Type B pancreatic cell (in vitro differentiated cells): ENCODE measurements at regions not wholly inside any gene's neighbourhood (a gene's known extent, or its start where the extent isn't known, plus 50 kb on each side); places are given as distances from the start of the nearest gene placed in this dataset.

Experiments
- DNase-seq: peaks from one replicate; pipeline ENCODE4 v3.0.0; 2021; ENCODE audit warnings: mixed read lengths; ENCODE audit not compliant: unreplicated experiment; ENCODE audit errors: extremely low spot score
- H3K27ac Mint-ChIP-seq: 2 replicates; pipeline ENCODE4 v1.8.0; 2021; ENCODE audit warnings: mild to moderate bottlenecking, mixed read lengths
- H3K27me3 Mint-ChIP-seq: 2 replicates; pipeline ENCODE4 v1.8.0; 2021; ENCODE audit warnings: mixed read lengths
- H3K36me3 Mint-ChIP-seq: 2 replicates; pipeline ENCODE4 v1.8.0; 2021; ENCODE audit warnings: mixed read lengths
- H3K4me1 Mint-ChIP-seq: one replicate; pipeline ENCODE4 v1.8.0; 2021; ENCODE audit warnings: mixed read lengths; ENCODE audit not compliant: unreplicated experiment
- H3K4me3 Mint-ChIP-seq: 2 replicates; pipeline ENCODE4 v1.8.0; 2021; ENCODE audit warnings: mild to moderate bottlenecking, mixed read lengths
- H3K9me3 Mint-ChIP-seq: 2 replicates; pipeline ENCODE4 v1.8.0; 2021; ENCODE audit warnings: mixed read lengths
- CTCF ChIP-seq: fragments of 200-600 bp; sonication (generic); conservative IDR thresholded peaks from 2 replicates; pipeline ENCODE4 v1.5.0; 2021; ENCODE audit warnings: antibody characterized with exemption, mild to moderate bottlenecking

GRCh38 chr11:24390016-24390415 is 106.8 kb upstream of the LUZP2 start:
- H3K4me1 Mint-ChIP-seq = no peaks in the 10 kb centered on the region
- no peak overlapping the region for H3K4me3 Mint-ChIP-seq
- no peak for TF ChIP-seq CTCF
- H3K27ac Mint-ChIP-seq = no peak overlapping the region
- no peaks in the 10 kb centered on the region for H3K9me3 Mint-ChIP-seq
- no peaks in the 10 kb centered on the region for H3K36me3 Mint-ChIP-seq
- no peaks in the 10 kb centered on the region for H3K27me3 Mint-ChIP-seq
- DNase-seq = no peak

GRCh38 chr11:24390762-24391161 is 106.1 kb upstream of the LUZP2 start:
- no peaks in the 10 kb centered on the region for H3K27me3 Mint-ChIP-seq
- no peak overlapping the region for H3K4me3 Mint-ChIP-seq
- no peaks in the 10 kb centered on the region for H3K9me3 Mint-ChIP-seq
- DNase-seq = no peak
- TF ChIP-seq CTCF = no peak
- no peak overlapping the region for H3K27ac Mint-ChIP-seq
- no peaks in the 10 kb centered on the region for H3K4me1 Mint-ChIP-seq
- H3K36me3 Mint-ChIP-seq = no peaks in the 10 kb centered on the region

GRCh38 chr11:24391167-24391566 is 105.7 kb upstream of the LUZP2 start:
- Mint-ChIP-seq H3K9me3 (no peaks in the 10 kb centered on the region), H3K27me3 (no peaks in the 10 kb centered on the region), H3K4me3 (no peak overlapping the region), H3K27ac (no peak overlapping the region), H3K4me1 (no peaks in the 10 kb centered on the region), H3K36me3 (no peaks in the 10 kb centered on the region)
- no peak for DNase-seq
- TF ChIP-seq CTCF = no peak

GRCh38 chr11:24400059-24400665 is 96.7 kb upstream of the LUZP2 start:
- H3K27me3 Mint-ChIP-seq = no peaks in the 10 kb centered on the region
- H3K4me1 Mint-ChIP-seq = peaks cover 8% of the 10 kb centered on the region
- H3K9me3 Mint-ChIP-seq = peaks cover 4% of the 10 kb centered on the region
- no peaks in the 10 kb centered on the region for H3K36me3 Mint-ChIP-seq
- no peak for DNase-seq
- no peak overlapping the region for H3K27ac Mint-ChIP-seq
- no peak overlapping the region for H3K4me3 Mint-ChIP-seq
- TF ChIP-seq CTCF = no peak

- Mint-ChIP-seq H3K4me3 (no peak overlapping the region), H3K27me3 (no peaks in the 10 kb centered on the region), H3K36me3 (no peaks in the 10 kb centered on the region), H3K27ac (no peak overlapping the region), H3K4me1 (peaks cover 5% of the 10 kb centered on the region), H3K9me3 (peaks cover 4% of the 10 kb centered on the region)
- TF ChIP-seq CTCF = no peak
- no peak for DNase-seq
Measured at GRCh38 chr11:24406389-24406788, 90.5 kb upstream of the LUZP2 start.

- DNase-seq = no peak
- H3K27ac Mint-ChIP-seq = no peak overlapping the region
- peaks cover 5% of the 10 kb centered on the region for H3K4me1 Mint-ChIP-seq
- H3K9me3 Mint-ChIP-seq = peaks cover 4% of the 10 kb centered on the region
- no peak overlapping the region for H3K4me3 Mint-ChIP-seq
- no peaks in the 10 kb centered on the region for H3K27me3 Mint-ChIP-seq
- H3K36me3 Mint-ChIP-seq = no peaks in the 10 kb centered on the region
- no peak for TF ChIP-seq CTCF
Measured at GRCh38 chr11:24406980-24407379, 89.9 kb upstream of the LUZP2 start.
